A673 (cell line): ENCODE measurements at regions not wholly inside any gene's neighbourhood (a gene's known extent, or its start where the extent isn't known, plus 50 kb on each side); places are given as distances from the start of the nearest gene placed in this dataset.

ENCODE experiments used
- CTCF ChIP-seq: fragments of 300-800, 200-600 bp; sonication (generic); conservative IDR thresholded peaks from 2 replicates; pipeline ENCODE4 v1.5.1; 2017; ENCODE audit warnings: low read depth, mild to moderate bottlenecking, antibody characterized with exemption, low read length, moderate library complexity, mixed read lengths
- EZH2 ChIP-seq: fragments of 200-600 bp; sonication (generic); IDR thresholded peaks from 2 replicates; pipeline ENCODE4 v1.6.1; 2017; ENCODE audit warnings: borderline replicate concordance, low read depth, mild to moderate bottlenecking, mixed read lengths, antibody characterized with exemption, low read length; ENCODE audit not compliant: poor library complexity, severe bottlenecking

- TF ChIP-seq CTCF: no peak
- no peak for TF ChIP-seq EZH2
These were observed 133.5 kb downstream of the BUB3 start for GRCh38 chr10:123287594-123288247.
